PC-3 (cell line): ENCODE measurements at regions not wholly inside any gene's neighbourhood (a gene's known extent, or its start where the extent isn't known, plus 50 kb on each side); places are given as distances from the start of the nearest gene placed in this dataset.

Experiments
- ATAC-seq: fragments of 200-7000 bp; cut with Tn5 transposase; 2 replicates; pipeline ENCODE4 v1.9.1; 2020; ENCODE audit warnings: mild to moderate bottlenecking, moderate library complexity
- BruUV-seq: library from RNA; stranded (reverse); fragments of 400-500 nt; replicated peaks from 2 replicates; lab custom pipeline; 2021; lab: Mats Ljungman, UMichigan
- CTCF ChIA-PET: fragments of 300-600 bp; sonication (Branson Sonifier 250); formaldehyde crosslinking; loops from one replicate; lab custom pipeline; 2022; ENCODE audit warnings: antibody characterized with exemption; lab: Charles Lee
- POLR2A ChIA-PET: fragments of 300-600 bp; sonication (Branson Sonifier 250); formaldehyde crosslinking; loops from one replicate; lab custom pipeline; 2022; ENCODE audit warnings: antibody characterized with exemption; ENCODE audit not compliant: unreplicated experiment; lab: Charles Lee
- DNase-seq: peaks from one replicate; pipeline ENCODE4 v3.0.0-alpha.2; 2015
- H2AFZ ChIP-seq: fragments of 300-600 bp; sonication (generic); 2 replicates; pipeline ENCODE4 v1.6.0; 2016; ENCODE audit warnings: antibody characterized with exemption, low read length
- H3F3A ChIP-seq: fragments of 300-600 bp; sonication (generic); one replicate; pipeline ENCODE4 v1.6.0; 2017; ENCODE audit warnings: antibody characterized with exemption, low read length, control low read depth, mild to moderate bottlenecking; ENCODE audit not compliant: unreplicated experiment
- H3K27ac ChIP-seq: fragments of 300-600 bp; sonication (generic); 2 replicates; pipeline ENCODE4 v1.5.1; 2016; ENCODE audit warnings: mild to moderate bottlenecking, low read length
- H3K27me3 ChIP-seq: fragments of 300-600 bp; sonication (generic); 2 replicates; pipeline ENCODE4 v1.6.1; 2016; ENCODE audit warnings: low read length, mixed read lengths
- H3K36me3 ChIP-seq: fragments of 300-600 bp; sonication (generic); 2 replicates; pipeline ENCODE4 v1.6.1; 2016; ENCODE audit warnings: low read depth, mixed run types, low read length, mixed read lengths
- H3K4me1 ChIP-seq: fragments of 300-600 bp; sonication (generic); 2 replicates; pipeline ENCODE4 v1.5.1; 2016; ENCODE audit warnings: low read length; ENCODE audit not compliant: insufficient read depth
- H3K4me2 ChIP-seq: fragments of 300-600 bp; sonication (generic); 2 replicates; pipeline ENCODE4 v1.6.0; 2016; ENCODE audit warnings: low read length
- H3K4me3 ChIP-seq: fragments of 300-600 bp; sonication (generic); 2 replicates; pipeline ENCODE4 v1.5.1; 2016; ENCODE audit warnings: mild to moderate bottlenecking, low read length, mixed read lengths
- H3K79me2 ChIP-seq: fragments of 300-600 bp; sonication (generic); 2 replicates; pipeline ENCODE4 v1.6.1; 2017; ENCODE audit warnings: low read length, mixed read lengths
- H3K9ac ChIP-seq: fragments of 300-600 bp; sonication (generic); 2 replicates; pipeline ENCODE4 v1.6.0; 2016; ENCODE audit warnings: mild to moderate bottlenecking, low read length
- H3K9me2 ChIP-seq: fragments of 300-600 bp; sonication (generic); replicated peaks from 2 replicates; pipeline ENCODE4 v1.6.1; 2016; ENCODE audit warnings: mixed run types, low read length, mixed read lengths
- H3K9me3 ChIP-seq: fragments of 300-600 bp; sonication (generic); 2 replicates; pipeline ENCODE4 v1.6.1; 2016; ENCODE audit warnings: low read length, mixed read lengths
- H4K20me1 ChIP-seq: fragments of 300-600 bp; sonication (generic); 2 replicates; pipeline ENCODE4 v1.6.1; 2016; ENCODE audit warnings: low read length, mixed read lengths
- EZH2 ChIP-seq: fragments of 300-600 bp; sonication (generic); IDR thresholded peaks from one replicate; pipeline ENCODE4 v1.6.1; 2017; ENCODE audit warnings: antibody characterized with exemption, mild to moderate bottlenecking, low read length; ENCODE audit not compliant: unreplicated experiment
- EZH2phosphoT487 ChIP-seq: fragments of 300-600 bp; sonication (generic); IDR thresholded peaks from 2 replicates; pipeline ENCODE4 v1.6.1; 2018; ENCODE audit warnings: mild to moderate bottlenecking, antibody characterized with exemption, low read length, borderline replicate concordance
- intact Hi-C: fragments of 100-400 bp; cut with micrococcal nuclease; formaldehyde crosslinking; loops from 2 replicates; pipeline ENCODE4 v1.9.0; 2023
- TF ChIP-seq, protein P1 (sequence below): fragments of 300-600 bp; sonication (generic); conservative IDR thresholded peaks from 2 replicates; pipeline ENCODE4 v1.5.1; 2017; ENCODE audit warnings: antibody characterized with exemption, low read depth, mild to moderate bottlenecking, low read length

DNA sequence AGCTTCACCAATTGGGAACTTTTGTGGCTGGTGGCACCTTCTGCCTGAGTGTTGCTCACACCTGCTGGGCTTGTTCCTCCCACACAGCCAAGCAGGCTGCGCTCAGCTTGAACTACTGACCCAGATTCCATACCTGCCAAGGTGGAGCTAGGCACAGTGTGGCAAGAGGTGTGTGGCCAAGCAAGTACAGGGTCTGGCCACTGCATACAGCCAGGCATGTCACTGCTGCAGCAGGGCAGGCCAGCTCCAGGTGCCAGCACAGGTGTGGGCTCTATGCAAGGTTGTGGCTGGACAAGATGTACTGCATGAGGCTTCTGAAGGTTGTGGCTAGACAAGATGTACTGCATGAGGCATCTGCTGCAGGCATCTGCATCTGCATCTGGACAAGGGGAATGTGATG lies 1254.8 kb downstream of the AMY1C start:
- DNase-seq (no peak), ATAC-seq (no peak)
- Histone ChIP-seq H3K9me2 (no peaks in the 10 kb centered on the region), H3K27ac (no peak overlapping the region), H2AFZ (no peak overlapping the region), H3K36me3 (no peaks in the 10 kb centered on the region), H3K4me2 (no peak overlapping the region), H4K20me1 (no peaks in the 10 kb centered on the region), H3K4me3 (no peak overlapping the region), H3K4me1 (no peaks in the 10 kb centered on the region), H3K9ac (no peak overlapping the region), H3K9me3 (no peaks in the 10 kb centered on the region), H3K79me2 (no peaks in the 10 kb centered on the region), H3K27me3 (no peaks in the 10 kb centered on the region), H3F3A (no peaks in the 10 kb centered on the region)
- CTCF ChIA-PET, result no interaction called here
- intact Hi-C loops, result no loop called here
- TF ChIP-seq EZH2phosphoT487 (no peak), EZH2 (no peak)
- TF ChIP-seq, protein P1, sequence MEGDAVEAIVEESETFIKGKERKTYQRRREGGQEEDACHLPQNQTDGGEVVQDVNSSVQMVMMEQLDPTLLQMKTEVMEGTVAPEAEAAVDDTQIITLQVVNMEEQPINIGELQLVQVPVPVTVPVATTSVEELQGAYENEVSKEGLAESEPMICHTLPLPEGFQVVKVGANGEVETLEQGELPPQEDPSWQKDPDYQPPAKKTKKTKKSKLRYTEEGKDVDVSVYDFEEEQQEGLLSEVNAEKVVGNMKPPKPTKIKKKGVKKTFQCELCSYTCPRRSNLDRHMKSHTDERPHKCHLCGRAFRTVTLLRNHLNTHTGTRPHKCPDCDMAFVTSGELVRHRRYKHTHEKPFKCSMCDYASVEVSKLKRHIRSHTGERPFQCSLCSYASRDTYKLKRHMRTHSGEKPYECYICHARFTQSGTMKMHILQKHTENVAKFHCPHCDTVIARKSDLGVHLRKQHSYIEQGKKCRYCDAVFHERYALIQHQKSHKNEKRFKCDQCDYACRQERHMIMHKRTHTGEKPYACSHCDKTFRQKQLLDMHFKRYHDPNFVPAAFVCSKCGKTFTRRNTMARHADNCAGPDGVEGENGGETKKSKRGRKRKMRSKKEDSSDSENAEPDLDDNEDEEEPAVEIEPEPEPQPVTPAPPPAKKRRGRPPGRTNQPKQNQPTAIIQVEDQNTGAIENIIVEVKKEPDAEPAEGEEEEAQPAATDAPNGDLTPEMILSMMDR, result no peak
- POLR2A ChIA-PET, result no interaction called here
- no TSS peak for BruUV-seq

DNA sequence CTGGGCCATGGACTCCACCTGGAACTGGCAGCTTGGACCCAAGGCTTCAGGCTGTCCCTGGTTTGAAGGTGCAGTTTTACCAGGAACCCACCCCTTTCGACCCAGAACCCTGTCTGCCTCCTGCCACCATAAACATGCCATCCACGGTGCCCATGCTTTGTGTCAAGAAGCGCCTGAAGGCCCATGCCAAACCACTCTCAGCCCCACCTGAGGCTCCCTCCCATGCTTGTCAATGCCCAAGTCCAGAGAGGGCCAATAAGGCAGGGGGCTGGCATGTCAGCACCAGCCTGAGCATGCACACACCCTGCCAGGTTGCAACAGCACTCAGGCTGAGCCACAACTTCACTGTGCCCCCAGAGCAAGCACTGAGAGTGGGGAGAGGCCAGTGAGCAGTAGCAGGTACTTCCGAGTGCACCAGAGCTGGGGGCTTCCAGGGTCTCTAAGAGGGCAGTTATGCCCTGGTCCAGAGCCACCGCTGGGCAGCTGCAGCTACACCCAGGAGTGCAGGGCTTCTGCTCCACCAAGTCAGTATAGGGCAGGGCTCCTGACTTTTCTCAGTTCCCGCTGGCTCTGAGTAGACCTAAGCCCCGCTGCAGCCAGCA lies 1256.0 kb downstream of the AMY1C start:
- ChIA-PET CTCF (no interaction called here), POLR2A (no interaction called here)
- no peaks in the 10 kb centered on the region for H3K9me2 ChIP-seq
- no peaks in the 10 kb centered on the region for H3F3A ChIP-seq
- no peaks in the 10 kb centered on the region for H3K36me3 ChIP-seq
- H3K4me1 ChIP-seq, result no peaks in the 10 kb centered on the region
- H3K4me3 ChIP-seq, result no peak overlapping the region
- no TSS peak for BruUV-seq
- no peaks in the 10 kb centered on the region for H3K79me2 ChIP-seq
- ATAC-seq (no peak), DNase-seq (no peak)
- TF ChIP-seq EZH2phosphoT487, result no peak
- TF ChIP-seq, protein P1, result no peak
- TF ChIP-seq EZH2, result no peak
- intact Hi-C loops, result no loop called here
- no peaks in the 10 kb centered on the region for H3K27me3 ChIP-seq
- H4K20me1 ChIP-seq, result no peaks in the 10 kb centered on the region
- H3K9me3 ChIP-seq, result no peaks in the 10 kb centered on the region
- no peak overlapping the region for H2AFZ ChIP-seq
- H3K27ac ChIP-seq, result no peak overlapping the region
- no peak overlapping the region for H3K4me2 ChIP-seq
- no peak overlapping the region for H3K9ac ChIP-seq

DNA sequence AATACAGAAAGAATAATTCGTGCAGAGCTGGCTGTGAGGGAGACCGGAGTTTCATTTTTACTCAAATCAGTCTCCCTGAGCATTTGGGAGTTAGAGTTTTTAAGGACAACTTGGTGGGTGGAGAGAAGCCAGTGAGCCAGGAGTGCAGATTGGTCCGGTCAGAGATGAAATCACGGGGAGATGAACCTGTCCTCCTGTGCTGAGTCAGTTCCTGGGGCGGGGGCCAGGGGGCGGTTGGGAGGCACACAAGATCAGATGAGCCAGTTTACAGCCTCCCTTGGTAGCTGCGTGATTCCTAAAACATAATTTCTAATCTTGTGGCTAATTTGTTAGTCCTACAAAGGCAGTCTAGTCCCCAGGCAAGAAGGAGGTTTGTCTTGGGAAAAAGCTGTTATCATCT lies 1267.9 kb downstream of the AMY1C start:
- no peaks in the 10 kb centered on the region for H3F3A ChIP-seq
- no peaks in the 10 kb centered on the region for H3K9me2 ChIP-seq
- H3K4me1 ChIP-seq, result no peaks in the 10 kb centered on the region
- H3K9me3 ChIP-seq, result no peaks in the 10 kb centered on the region
- no peak overlapping the region for H3K9ac ChIP-seq
- H2AFZ ChIP-seq, result no peak overlapping the region
- ChIA-PET POLR2A (no interaction called here), CTCF (no interaction called here)
- H3K4me2 ChIP-seq, result no peak overlapping the region
- no peaks in the 10 kb centered on the region for H3K27me3 ChIP-seq
- BruUV-seq, result no TSS peak
- no peaks in the 10 kb centered on the region for H4K20me1 ChIP-seq
- H3K79me2 ChIP-seq, result no peaks in the 10 kb centered on the region
- H3K36me3 ChIP-seq, result no peaks in the 10 kb centered on the region
- no peak overlapping the region for H3K27ac ChIP-seq
- DNase-seq (no peak), ATAC-seq (no peak)
- intact Hi-C loops, result no loop called here
- no peak for TF ChIP-seq EZH2
- no peak for TF ChIP-seq EZH2phosphoT487
- TF ChIP-seq, protein P1, result no peak
- no peak overlapping the region for H3K4me3 ChIP-seq
